ENCODE measurements at regions not wholly inside any gene's neighbourhood (a gene's known extent, or its start where the extent isn't known, plus 50 kb on each side); places are given as distances from the start of the nearest gene placed in this dataset.

GRCh38 chr1:208653426-208653825 is 409.2 kb upstream of the PLXNA2 start:
- TF ChIP-seq RAD21 (conservative IDR thresholded peaks at IDR 0.05) (no peak), POLR2AphosphoS5 (IDR thresholded peaks at IDR 0.05) (no peak), CTCF (IDR thresholded peaks at IDR 0.05; ENCODE audit: poor library complexity, severe bottlenecking) (no peak), EP300 (conservative IDR thresholded peaks at IDR 0.05; ENCODE audit: poor library complexity, severe bottlenecking) (no peak)
